Osteoblast (primary cell): ENCODE measurements at regions not wholly inside any gene's neighbourhood (a gene's known extent, or its start where the extent isn't known, plus 50 kb on each side); places are given as distances from the start of the nearest gene placed in this dataset.
"Not testable (repeated sequence)": the region's sequence is repeated elsewhere in the genome, so short reads cannot be mapped to it uniquely, and the experiment has no call there.

Experiments used
- DNase-seq: peaks from one replicate; pipeline ENCODE4 v3.0.0; 2011; ENCODE audit warnings: low spot score, mixed read lengths; ENCODE audit not compliant: insufficient read length; ENCODE audit errors: missing footprints
- H2AFZ ChIP-seq: 2 replicates; pipeline ENCODE4 v1.6.0; 2011; ENCODE audit warnings: mild to moderate bottlenecking, low read length
- H3K27ac ChIP-seq: 2 replicates; pipeline ENCODE4 v1.5.1; 2011; ENCODE audit warnings: mild to moderate bottlenecking, low read depth, low read length, moderate library complexity
- H3K27me3 ChIP-seq: 2 replicates; pipeline ENCODE4 v1.6.0; 2012; ENCODE audit warnings: mild to moderate bottlenecking, control low read depth, inconsistent platforms, low read length, moderate library complexity; ENCODE audit not compliant: insufficient read depth
- H3K36me3 ChIP-seq: 2 replicates; pipeline ENCODE4 v1.5.1; 2011; ENCODE audit warnings: mild to moderate bottlenecking, low read length, control low read depth, moderate library complexity; ENCODE audit not compliant: insufficient read depth
- H3K4me1 ChIP-seq: 2 replicates; pipeline ENCODE4 v1.5.1; 2011; ENCODE audit warnings: mild to moderate bottlenecking, low read length, control low read depth, moderate library complexity; ENCODE audit not compliant: insufficient read depth
- H3K4me2 ChIP-seq: 2 replicates; pipeline ENCODE4 v1.6.0; 2011; ENCODE audit warnings: mild to moderate bottlenecking, low read length; ENCODE audit not compliant: insufficient read depth
- H3K4me3 ChIP-seq: fragments of 200-600 bp; sonication (generic); 3 replicates; pipeline ENCODE4 v1.5.1; 2012; ENCODE audit warnings: mild to moderate bottlenecking, low read length, inconsistent platforms; ENCODE audit not compliant: insufficient read depth
- H3K79me2 ChIP-seq: 2 replicates; pipeline ENCODE4 v1.6.0; 2012; ENCODE audit warnings: mild to moderate bottlenecking, low read length, control low read depth, inconsistent platforms; ENCODE audit not compliant: insufficient read depth
- H3K9me3 ChIP-seq: 2 replicates; pipeline ENCODE4 v1.5.1; 2011; ENCODE audit warnings: low read depth, low read length, control low read depth
- H4K20me1 ChIP-seq: 2 replicates; pipeline ENCODE4 v1.6.0; 2012; ENCODE audit warnings: mild to moderate bottlenecking, low read length, control low read depth; ENCODE audit not compliant: insufficient read depth
- TF ChIP-seq, protein P1 (sequence below): IDR thresholded peaks from 2 replicates; pipeline ENCODE4 v1.5.1; 2011; ENCODE audit warnings: mild to moderate bottlenecking, low read depth, low read length, moderate library complexity; ENCODE audit errors: extremely low read depth

DNA sequence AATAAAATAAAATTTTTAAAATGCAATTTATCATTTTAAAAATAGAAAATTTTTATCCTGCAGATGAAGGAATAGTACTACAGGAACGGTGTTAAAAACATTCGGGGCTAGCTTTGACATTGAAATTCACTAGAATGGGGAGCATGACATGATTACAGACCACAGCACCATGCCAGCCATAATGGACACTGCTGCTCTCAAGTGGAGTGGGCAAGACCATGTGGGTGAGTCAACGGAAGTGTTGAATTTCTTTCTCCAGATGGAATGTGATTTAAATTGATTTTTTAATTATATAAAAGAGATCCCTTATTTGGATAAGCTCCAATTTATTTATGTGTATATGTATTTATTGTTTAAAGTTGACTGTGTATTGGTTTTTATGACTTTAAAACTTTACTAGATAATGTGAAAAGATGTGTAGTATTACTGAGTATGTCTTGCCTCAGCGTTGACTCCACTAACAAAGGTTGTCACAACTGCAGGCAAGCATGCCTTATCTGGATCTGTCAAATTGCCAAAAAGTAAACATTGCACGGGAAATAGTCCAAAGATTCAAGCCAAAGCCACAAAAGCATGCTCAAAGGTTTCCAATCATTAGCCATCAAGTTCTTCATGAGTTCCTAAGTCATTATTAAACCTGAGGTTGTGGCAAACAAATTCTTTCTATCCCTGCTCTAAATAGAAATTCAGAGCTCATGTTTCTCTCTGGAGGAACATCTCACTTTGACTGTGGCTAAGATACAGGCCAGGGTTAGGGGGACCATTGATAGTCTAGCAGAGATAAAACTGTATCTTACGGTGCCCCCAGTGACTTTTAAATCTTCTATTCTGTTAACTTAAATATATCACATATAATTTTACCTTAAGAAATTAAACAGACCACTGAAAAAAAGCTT is 536.9 kb downstream of the TMX3 start:
- H3K4me2 ChIP-seq = no peak overlapping the region
- no peaks in the 10 kb centered on the region for H4K20me1 ChIP-seq
- H3K27ac ChIP-seq = peak overlapping the region; percentile 52
- no peaks in the 10 kb centered on the region for H3K79me2 ChIP-seq
- peak; percentile 49 for DNase-seq
- H3K4me3 ChIP-seq = no peak overlapping the region
- TF ChIP-seq, protein P1, sequence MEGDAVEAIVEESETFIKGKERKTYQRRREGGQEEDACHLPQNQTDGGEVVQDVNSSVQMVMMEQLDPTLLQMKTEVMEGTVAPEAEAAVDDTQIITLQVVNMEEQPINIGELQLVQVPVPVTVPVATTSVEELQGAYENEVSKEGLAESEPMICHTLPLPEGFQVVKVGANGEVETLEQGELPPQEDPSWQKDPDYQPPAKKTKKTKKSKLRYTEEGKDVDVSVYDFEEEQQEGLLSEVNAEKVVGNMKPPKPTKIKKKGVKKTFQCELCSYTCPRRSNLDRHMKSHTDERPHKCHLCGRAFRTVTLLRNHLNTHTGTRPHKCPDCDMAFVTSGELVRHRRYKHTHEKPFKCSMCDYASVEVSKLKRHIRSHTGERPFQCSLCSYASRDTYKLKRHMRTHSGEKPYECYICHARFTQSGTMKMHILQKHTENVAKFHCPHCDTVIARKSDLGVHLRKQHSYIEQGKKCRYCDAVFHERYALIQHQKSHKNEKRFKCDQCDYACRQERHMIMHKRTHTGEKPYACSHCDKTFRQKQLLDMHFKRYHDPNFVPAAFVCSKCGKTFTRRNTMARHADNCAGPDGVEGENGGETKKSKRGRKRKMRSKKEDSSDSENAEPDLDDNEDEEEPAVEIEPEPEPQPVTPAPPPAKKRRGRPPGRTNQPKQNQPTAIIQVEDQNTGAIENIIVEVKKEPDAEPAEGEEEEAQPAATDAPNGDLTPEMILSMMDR = no peak
- no peaks in the 10 kb centered on the region for H3K36me3 ChIP-seq
- no peak overlapping the region for H2AFZ ChIP-seq
- no peaks in the 10 kb centered on the region for H3K27me3 ChIP-seq
- H3K4me1 ChIP-seq = peaks cover 13% of the 10 kb centered on the region
- H3K9me3 ChIP-seq = no peaks in the 10 kb centered on the region

DNA sequence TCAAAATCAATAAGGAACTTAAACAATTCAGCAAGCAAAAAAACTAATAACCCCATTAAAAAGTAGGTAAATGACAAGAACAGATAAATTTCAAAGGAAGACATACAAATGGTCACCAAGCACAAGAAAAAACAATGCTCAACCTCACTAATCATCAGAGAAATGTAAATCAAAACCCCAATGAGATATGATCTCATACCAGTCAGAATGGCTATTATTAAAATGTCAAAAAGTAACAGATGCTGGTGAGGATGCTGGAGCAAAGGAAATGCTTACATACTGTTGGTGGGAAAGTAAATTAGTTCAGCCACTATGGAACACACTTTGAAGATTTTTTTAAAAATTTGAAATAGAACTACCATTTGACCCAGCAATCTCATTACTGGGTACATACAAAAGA is 538.0 kb downstream of the TMX3 start:
- Histone ChIP-seq H3K27me3 (no peaks in the 10 kb centered on the region), H3K9me3 (no peaks in the 10 kb centered on the region), H3K79me2 (no peaks in the 10 kb centered on the region), H3K4me1 (peaks cover 13% of the 10 kb centered on the region), H3K4me2 (no peak overlapping the region), H3K27ac (no peak overlapping the region), H3K4me3 (no peak overlapping the region), H4K20me1 (no peaks in the 10 kb centered on the region), H3K36me3 (no peaks in the 10 kb centered on the region), H2AFZ (no peak overlapping the region)
- DNase-seq = no peak
- TF ChIP-seq, protein P1 = no peak

DNA sequence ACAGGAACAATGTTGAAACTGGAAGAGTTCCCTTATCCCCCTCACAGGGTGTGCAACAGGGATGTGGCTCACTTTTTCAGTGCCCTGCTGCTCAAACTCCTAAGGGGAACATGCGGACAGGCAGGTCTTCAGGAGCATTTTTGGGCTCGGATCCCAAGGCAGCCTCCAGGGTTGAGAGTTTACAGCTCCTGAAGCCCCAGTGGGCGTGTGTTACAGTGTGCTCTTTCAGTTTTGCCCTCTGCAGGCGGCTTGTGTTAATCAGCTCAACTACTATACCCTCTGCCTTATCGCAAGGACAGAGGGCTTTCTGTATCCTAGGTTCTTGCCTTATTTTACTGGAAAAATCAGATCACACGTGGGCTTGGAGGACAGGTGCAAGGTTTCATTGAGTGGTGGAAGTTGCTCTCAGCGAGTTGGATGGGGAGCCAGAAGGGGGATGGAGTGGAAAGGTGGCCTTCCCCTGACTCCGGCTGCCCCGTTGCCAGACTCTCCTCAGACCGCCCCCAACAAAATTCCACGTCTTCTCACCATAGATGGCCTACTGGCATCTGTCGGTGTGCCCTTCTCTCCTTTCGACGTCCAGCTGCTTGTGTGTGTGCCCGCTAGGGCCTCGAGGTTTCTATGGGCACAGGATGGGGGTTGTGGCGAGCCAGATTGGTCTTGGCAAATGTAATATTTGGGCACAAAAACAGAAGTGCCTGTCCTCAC is 541.9 kb downstream of the TMX3 start:
- H4K20me1 ChIP-seq = no peaks in the 10 kb centered on the region
- H3K36me3 ChIP-seq = no peaks in the 10 kb centered on the region
- no peaks in the 10 kb centered on the region for H3K79me2 ChIP-seq
- H3K9me3 ChIP-seq = no peaks in the 10 kb centered on the region
- H3K27ac ChIP-seq = no peak overlapping the region
- H3K4me3 ChIP-seq = peak overlapping the region; percentile 55
- no peaks in the 10 kb centered on the region for H3K27me3 ChIP-seq
- no peak for DNase-seq
- peak overlapping the region; percentile 60 for H3K4me2 ChIP-seq
- peaks cover 4% of the 10 kb centered on the region for H3K4me1 ChIP-seq
- peak overlapping the region; percentile 82 for H2AFZ ChIP-seq
- TF ChIP-seq, protein P1 = no peak

DNA sequence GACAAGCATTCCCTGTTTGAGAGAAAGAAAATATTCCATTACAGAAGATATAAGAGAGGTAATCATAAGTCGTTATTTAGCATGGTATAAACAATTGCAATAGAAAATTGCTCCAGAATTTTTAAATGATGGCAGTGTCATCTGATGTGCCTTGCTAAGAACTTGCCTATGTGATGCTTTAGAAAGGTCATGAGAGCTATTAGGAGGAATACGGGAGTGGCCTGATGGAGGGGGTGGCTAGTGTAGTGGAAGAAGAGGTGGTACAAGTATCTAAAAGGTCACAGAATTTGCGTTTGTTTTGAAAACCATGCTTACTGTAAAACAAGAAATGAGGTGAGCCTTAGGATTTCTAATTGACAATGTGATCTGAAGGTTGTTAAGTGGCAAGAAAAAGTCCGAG is 550.0 kb downstream of the TMX3 start:
- no peak overlapping the region for H3K27ac ChIP-seq
- no peaks in the 10 kb centered on the region for H3K9me3 ChIP-seq
- DNase-seq = no peak
- no peak overlapping the region for H2AFZ ChIP-seq
- TF ChIP-seq, protein P1 = no peak
- no peaks in the 10 kb centered on the region for H3K79me2 ChIP-seq
- H3K4me2 ChIP-seq = no peak overlapping the region
- H3K27me3 ChIP-seq = no peaks in the 10 kb centered on the region
- H3K36me3 ChIP-seq = no peaks in the 10 kb centered on the region
- no peaks in the 10 kb centered on the region for H4K20me1 ChIP-seq
- no peaks in the 10 kb centered on the region for H3K4me1 ChIP-seq
- H3K4me3 ChIP-seq = no peak overlapping the region

DNA sequence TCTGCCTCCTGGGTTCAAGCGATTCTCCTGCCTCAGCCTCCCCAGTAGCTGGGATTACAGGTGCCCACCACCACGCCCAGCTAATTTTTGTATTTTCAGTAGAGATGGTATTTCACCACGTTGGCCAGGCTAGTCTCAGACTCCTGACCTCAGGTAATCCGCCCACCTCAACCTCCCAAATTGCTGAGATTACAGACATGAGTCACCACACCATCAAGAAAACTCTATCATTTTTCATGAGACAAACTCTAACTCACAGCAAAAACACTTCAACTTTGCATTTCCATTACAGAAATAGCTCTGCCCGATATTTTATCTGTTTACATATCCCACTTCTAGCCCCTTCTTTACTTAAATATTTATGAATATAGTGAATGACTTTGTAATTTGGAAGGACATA is 561.1 kb downstream of the TMX3 start:
- not testable (repeated sequence) for H3K27ac ChIP-seq, H3K36me3 ChIP-seq, H3K27me3 ChIP-seq, H2AFZ ChIP-seq, H4K20me1 ChIP-seq, H3K4me3 ChIP-seq, H3K79me2 ChIP-seq, H3K4me1 ChIP-seq, H3K9me3 ChIP-seq, H3K4me2 ChIP-seq, DNase-seq
